ENCODE measurements at regions not wholly inside any gene's neighbourhood (a gene's known extent, or its start where the extent isn't known, plus 50 kb on each side); places are given as distances from the start of the nearest gene placed in this dataset.

- TF ChIP-seq CTCF (IDR thresholded peaks at IDR 0.05; ENCODE audit: poor library complexity) = no peak
- no peak for TF ChIP-seq EZH2phosphoT487 (IDR thresholded peaks at IDR 0.05; ENCODE audit: low read depth, severe bottlenecking, unreplicated experiment)
- no peak for TF ChIP-seq EZH2 (IDR thresholded peaks at IDR 0.05; ENCODE audit: borderline replicate concordance)
Observed at GRCh38 chr1:239912471-239912870, 179.2 kb upstream of the FMN2 start.

Measured in hepatocyte (in vitro differentiated cells).